Psoas muscle (tissue), 7 donors: ENCODE measurements at regions not wholly inside any gene's neighbourhood (a gene's known extent, or its start where the extent isn't known, plus 50 kb on each side); places are given as distances from the start of the nearest gene placed in this dataset.

Experiments
- ATAC-seq, 4 donors: fragments of 200-7000 bp; cut with Tn5 transposase; one replicate each; pipeline ENCODE4 v1.9.1; 2020; ENCODE audit warnings: moderate library complexity in 3 of 4, mild to moderate bottlenecking in 2 of 4
- DNase-seq, 2 donors: peaks; one replicate each; pipeline ENCODE4 v3.0.0-alpha.2; 2020
- H3K27ac ChIP-seq: fragments of 200-600 bp; one replicate; pipeline ENCODE4 v1.8.0; 2022
- H3K27me3 ChIP-seq, 3 donors: fragments of 200-600 bp in 1 of 3; one replicate each; pipeline versions ENCODE4 v1.6.1 to v1.8.0; 2013 to 2022; ENCODE audit warnings: low read length in 2 of 3, mild to moderate bottlenecking in 2 of 3, moderate library complexity in 1 of 3; ENCODE audit not compliant: insufficient read depth in 3 of 3
- H3K36me3 ChIP-seq, 2 donors: fragments of 200-600 bp in 1 of 2; one replicate each; pipeline versions ENCODE4 v1.6.1 to v1.8.0; 2013 to 2022; ENCODE audit warnings: low read depth in 1 of 2, mild to moderate bottlenecking in 1 of 2, moderate library complexity in 1 of 2; ENCODE audit not compliant: insufficient read depth in 1 of 2
- H3K4me1 ChIP-seq: fragments of 200-600 bp; one replicate; pipeline ENCODE4 v1.8.0; 2022
- H3K4me3 ChIP-seq: fragments of 200-600 bp; one replicate; pipeline ENCODE4 v1.8.0; 2022; ENCODE audit warnings: mild to moderate bottlenecking
- H3K9me3 ChIP-seq: fragments of 200-600 bp; one replicate; pipeline ENCODE4 v1.8.0; 2022
- WGBS, 3 donors: extraction: QIAGEN DNeasy Blood & Tissue Kit; methylation state at CpG; one replicate each; pipeline versions ENCODE4 v1.1.6 to v1.1.7; 2013; 5-methylcytosine and 5-hydroxymethylcytosine counted together
- intact Hi-C, 2 donors: fragments of 100-400 bp; cut with DNase I; formaldehyde crosslinking; loops; one replicate each; pipeline versions ENCODE4 v1.11.0 to v1.14.2; 2022
- TF ChIP-seq, protein P1 (sequence below): fragments of 200-600 bp; IDR thresholded peaks from one replicate; pipeline ENCODE4 v1.8.0; 2022; ENCODE audit warnings: antibody characterized with exemption
- donor health status: healthy with polysubstance abuse.
- donor health status: DM: no; HTN: no; CAD: no; lungs with moderate emphysema.
- donor health status: Bipolar disorder and iron deficiency.
- donor health status: healthy.
- donor health status: DM: yes; HTN: yes; CAD: no.
- donor health status: DM: no; HTN: no; CAD: no.
- donor health status: DM: yes; HTN: yes; CAD: no.

DNA sequence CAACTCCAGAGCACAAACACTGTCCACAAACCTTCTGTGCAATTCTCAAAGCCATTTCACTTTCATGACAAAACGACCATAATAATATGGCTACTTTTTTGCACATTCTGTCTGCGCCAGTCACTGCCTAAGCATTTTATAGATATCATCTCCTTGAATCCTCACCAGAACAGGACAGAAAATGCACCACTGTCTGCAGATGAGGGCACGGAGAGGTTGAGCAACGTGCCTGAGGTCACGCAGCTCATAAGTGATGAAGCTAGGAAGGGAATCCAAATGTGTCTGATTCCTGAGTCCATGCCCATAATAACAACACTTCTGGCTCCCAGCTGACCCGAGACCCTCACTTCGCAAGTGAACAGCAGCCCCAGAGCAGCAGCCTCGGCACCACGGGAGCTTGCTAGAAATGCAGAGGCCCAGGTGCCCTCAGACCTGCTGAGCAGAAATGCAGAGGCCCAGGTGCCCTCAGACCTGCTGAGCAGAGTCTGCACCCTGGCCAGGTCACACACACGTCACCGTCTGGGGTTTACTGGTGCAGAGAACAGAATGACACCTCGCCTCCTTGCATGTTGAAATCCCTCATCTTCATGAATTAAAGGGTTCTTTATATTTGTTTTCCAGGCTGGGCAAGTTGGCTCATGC lies 265.2 kb downstream of the BMP7 start:
- intact Hi-C loops, result no loop called here
- 77 to 79% (median 78%) methylated on average over 12 of the region's 12 CpGs for WGBS, 3 donors
- no peaks in the 10 kb centered on the region for H3K36me3 ChIP-seq
- no peaks in the 10 kb centered on the region for H3K27me3 ChIP-seq
- no peak overlapping the region for H3K4me3 ChIP-seq
- DNase-seq (no peak), ATAC-seq (no peak)
- no peak overlapping the region for H3K27ac ChIP-seq
- TF ChIP-seq, protein P1, sequence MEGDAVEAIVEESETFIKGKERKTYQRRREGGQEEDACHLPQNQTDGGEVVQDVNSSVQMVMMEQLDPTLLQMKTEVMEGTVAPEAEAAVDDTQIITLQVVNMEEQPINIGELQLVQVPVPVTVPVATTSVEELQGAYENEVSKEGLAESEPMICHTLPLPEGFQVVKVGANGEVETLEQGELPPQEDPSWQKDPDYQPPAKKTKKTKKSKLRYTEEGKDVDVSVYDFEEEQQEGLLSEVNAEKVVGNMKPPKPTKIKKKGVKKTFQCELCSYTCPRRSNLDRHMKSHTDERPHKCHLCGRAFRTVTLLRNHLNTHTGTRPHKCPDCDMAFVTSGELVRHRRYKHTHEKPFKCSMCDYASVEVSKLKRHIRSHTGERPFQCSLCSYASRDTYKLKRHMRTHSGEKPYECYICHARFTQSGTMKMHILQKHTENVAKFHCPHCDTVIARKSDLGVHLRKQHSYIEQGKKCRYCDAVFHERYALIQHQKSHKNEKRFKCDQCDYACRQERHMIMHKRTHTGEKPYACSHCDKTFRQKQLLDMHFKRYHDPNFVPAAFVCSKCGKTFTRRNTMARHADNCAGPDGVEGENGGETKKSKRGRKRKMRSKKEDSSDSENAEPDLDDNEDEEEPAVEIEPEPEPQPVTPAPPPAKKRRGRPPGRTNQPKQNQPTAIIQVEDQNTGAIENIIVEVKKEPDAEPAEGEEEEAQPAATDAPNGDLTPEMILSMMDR, result no peak
- no peaks in the 10 kb centered on the region for H3K4me1 ChIP-seq
- H3K9me3 ChIP-seq, result peaks cover 8% of the 10 kb centered on the region

DNA sequence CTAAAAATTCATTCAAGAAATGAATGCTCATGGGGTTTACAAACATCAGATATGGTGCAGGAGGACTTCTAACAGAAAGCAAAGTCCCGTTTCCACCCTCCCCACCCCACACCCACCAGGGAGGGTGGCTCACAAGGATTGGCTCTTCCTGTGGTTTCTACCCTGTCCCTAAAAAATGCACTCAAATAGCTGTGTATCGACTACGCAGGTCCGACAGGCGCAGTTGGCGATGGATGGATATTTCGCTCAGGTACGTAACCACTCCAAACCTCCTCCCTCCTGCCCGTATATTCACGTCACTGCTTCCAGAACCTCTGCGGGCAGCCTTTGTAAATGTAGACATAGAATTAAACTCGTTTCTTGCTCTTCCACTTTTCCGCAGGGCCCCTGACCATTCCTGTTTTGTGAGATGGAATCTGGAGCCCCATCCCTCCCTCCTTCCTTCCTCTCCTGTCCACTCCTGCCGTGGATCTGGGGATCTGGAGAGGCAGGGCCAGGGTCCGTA lies 264.3 kb downstream of the BMP7 start:
- no peaks in the 10 kb centered on the region for H3K27me3 ChIP-seq
- WGBS, 3 donors, result 74 to 77% (median 76%) methylated on average over 15 of the region's 15 CpGs
- no peak for ATAC-seq

DNA sequence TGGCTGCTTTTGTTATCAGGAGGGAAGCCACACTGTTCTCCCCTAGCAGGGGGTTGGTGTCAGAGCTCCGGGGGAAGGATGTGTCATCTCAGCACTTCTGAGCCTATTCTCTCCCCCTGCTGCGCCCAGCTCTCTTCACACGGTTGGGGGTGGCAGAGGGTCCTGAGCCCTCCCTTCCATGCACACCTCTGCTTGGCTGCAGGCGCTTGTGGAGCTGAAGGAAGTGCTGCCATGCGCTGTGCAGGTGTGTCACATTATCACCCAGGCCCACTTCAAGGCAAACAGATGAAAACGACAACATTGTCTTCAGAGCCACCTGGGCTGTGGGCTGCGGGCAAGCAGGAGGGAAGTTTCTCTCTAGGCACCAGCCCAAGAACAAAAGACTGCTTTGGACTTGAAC lies 263.4 kb downstream of the BMP7 start:
- no peak overlapping the region for H3K4me3 ChIP-seq
- TF ChIP-seq, protein P1, result no peak
- 37 to 41% (median 38%) methylated on average over 7 of the region's 7 CpGs for WGBS, 3 donors
- ATAC-seq (no peak), DNase-seq (no peak)
- no peaks in the 10 kb centered on the region for H3K36me3 ChIP-seq
- H3K9me3 ChIP-seq, result peaks cover 6% of the 10 kb centered on the region
- intact Hi-C loops, result no loop called here
- H3K27me3 ChIP-seq, result no peaks in the 10 kb centered on the region
- no peak overlapping the region for H3K27ac ChIP-seq
- no peaks in the 10 kb centered on the region for H3K4me1 ChIP-seq

More for the DNA sequence above, 264.3 kb downstream of the BMP7 start:
- Histone ChIP-seq H3K4me1 (no peaks in the 10 kb centered on the region), H3K27ac (no peak overlapping the region), H3K4me3 (no peak overlapping the region), H3K9me3 (peaks cover 8% of the 10 kb centered on the region), H3K36me3 (no peaks in the 10 kb centered on the region)
- intact Hi-C loops, result no loop called here
- no peak for DNase-seq
- TF ChIP-seq, protein P1, result no peak

DNA sequence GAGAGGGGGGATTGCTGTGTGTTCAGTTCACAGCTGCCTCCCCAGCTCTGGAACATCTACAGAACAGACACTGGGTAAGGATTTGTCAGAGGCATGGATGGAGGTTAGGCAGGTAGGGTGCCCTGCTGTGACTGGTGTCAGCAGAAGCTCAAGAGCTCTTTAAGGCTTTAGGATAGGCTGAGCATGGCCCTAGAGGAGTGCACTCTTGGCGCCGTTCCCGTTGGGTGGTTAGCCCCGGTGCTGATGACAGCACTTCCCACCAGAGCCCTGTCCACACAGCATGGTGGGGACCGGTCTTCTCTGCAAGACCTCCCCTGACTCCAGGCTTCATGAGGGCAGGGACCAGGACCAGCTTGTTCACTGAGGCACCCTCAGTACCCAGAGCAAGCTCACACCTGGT lies 262.0 kb downstream of the BMP7 start:
- H3K4me1 ChIP-seq, result no peaks in the 10 kb centered on the region
- no peak overlapping the region for H3K27ac ChIP-seq
- H3K27me3 ChIP-seq, result no peaks in the 10 kb centered on the region
- intact Hi-C loops, result no loop called here
- 66 to 78% (median 70%) methylated on average over 5 of the region's 5 CpGs for WGBS, 3 donors
- H3K36me3 ChIP-seq, result no peaks in the 10 kb centered on the region
- no peaks in the 10 kb centered on the region for H3K9me3 ChIP-seq
- no peak overlapping the region for H3K4me3 ChIP-seq
- ATAC-seq (no peak), DNase-seq (no peak)
- TF ChIP-seq, protein P1, result no peak
